ENCODE measurements at regions not wholly inside any gene's neighbourhood (a gene's known extent, or its start where the extent isn't known, plus 50 kb on each side); places are given as distances from the start of the nearest gene placed in this dataset.

GRCh38 chr10:101287183-101287996, 58.1 kb upstream of the LBX1 start:
- TF ChIP-seq CTCF (IDR thresholded peaks at IDR 0.05), result no peak
- TF ChIP-seq POLR2A (IDR thresholded peaks at IDR 0.05), result no peak

Measured in lower leg skin (tissue), 3 donors.